ENCODE measurements at regions not wholly inside any gene's neighbourhood (a gene's known extent, or its start where the extent isn't known, plus 50 kb on each side); places are given as distances from the start of the nearest gene placed in this dataset.

DNA sequence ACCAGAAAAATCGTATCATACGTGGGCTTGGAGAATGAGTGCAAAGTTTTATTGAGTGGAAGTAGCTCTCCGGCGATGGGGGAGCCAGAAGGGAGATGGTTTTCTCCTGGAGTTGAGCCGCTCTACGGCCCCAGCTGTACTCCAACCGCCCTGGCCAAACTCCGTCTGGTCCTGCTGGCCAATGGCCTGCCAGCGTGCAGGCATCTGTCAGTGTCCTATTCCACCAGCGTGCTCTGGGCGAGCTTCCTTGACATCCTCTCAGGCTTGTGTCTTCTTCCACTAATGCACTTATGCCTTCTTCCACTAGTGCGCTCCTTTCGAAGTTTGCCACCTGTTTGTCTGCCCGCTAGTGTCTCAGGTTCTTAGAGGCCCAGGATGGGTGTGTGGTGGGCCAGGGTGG is 345.5 kb upstream of the CDH19 start:
- Histone ChIP-seq H4K20me1 (ENCODE audit: insufficient read depth, low read length) (no peaks in the 10 kb centered on the region), H2AFZ (ENCODE audit: low read length) (no peak overlapping the region), H3K9me2 (replicated peaks; ENCODE audit: insufficient read depth, low read length) (no peaks in the 10 kb centered on the region), H3K27ac (ENCODE audit: low read length) (no peak overlapping the region), H3K27me3 (replicated peaks; ENCODE audit: insufficient read depth, low read length) (no peaks in the 10 kb centered on the region), H3K36me3 (replicated peaks; ENCODE audit: insufficient read depth, low read length) (no peaks in the 10 kb centered on the region), H3K4me2 (ENCODE audit: low read depth, low read length) (no peak overlapping the region), H3K79me2 (ENCODE audit: low read length) (no peaks in the 10 kb centered on the region), H3K4me3 (ENCODE audit: low read length) (no peak overlapping the region), H3K9me3 (replicated peaks; ENCODE audit: insufficient read depth, low read length) (no peaks in the 10 kb centered on the region), H3K4me1 (ENCODE audit: low read length) (no peaks in the 10 kb centered on the region), H3F3A (ENCODE audit: insufficient read depth, low read length) (no peaks in the 10 kb centered on the region), H3K9ac (ENCODE audit: low read length) (no peak overlapping the region)
- TF ChIP-seq, protein P1, sequence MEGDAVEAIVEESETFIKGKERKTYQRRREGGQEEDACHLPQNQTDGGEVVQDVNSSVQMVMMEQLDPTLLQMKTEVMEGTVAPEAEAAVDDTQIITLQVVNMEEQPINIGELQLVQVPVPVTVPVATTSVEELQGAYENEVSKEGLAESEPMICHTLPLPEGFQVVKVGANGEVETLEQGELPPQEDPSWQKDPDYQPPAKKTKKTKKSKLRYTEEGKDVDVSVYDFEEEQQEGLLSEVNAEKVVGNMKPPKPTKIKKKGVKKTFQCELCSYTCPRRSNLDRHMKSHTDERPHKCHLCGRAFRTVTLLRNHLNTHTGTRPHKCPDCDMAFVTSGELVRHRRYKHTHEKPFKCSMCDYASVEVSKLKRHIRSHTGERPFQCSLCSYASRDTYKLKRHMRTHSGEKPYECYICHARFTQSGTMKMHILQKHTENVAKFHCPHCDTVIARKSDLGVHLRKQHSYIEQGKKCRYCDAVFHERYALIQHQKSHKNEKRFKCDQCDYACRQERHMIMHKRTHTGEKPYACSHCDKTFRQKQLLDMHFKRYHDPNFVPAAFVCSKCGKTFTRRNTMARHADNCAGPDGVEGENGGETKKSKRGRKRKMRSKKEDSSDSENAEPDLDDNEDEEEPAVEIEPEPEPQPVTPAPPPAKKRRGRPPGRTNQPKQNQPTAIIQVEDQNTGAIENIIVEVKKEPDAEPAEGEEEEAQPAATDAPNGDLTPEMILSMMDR (IDR thresholded peaks at IDR 0.05; ENCODE audit: low read length): no peak
- TF ChIP-seq EZH2phosphoT487 (IDR thresholded peaks at IDR 0.05; ENCODE audit: low read length): no peak
- TF ChIP-seq EZH2 (optimal IDR thresholded peaks at IDR 0.05; ENCODE audit: low read depth, low read length): no peak
- no peak for DNase-seq

DNA sequence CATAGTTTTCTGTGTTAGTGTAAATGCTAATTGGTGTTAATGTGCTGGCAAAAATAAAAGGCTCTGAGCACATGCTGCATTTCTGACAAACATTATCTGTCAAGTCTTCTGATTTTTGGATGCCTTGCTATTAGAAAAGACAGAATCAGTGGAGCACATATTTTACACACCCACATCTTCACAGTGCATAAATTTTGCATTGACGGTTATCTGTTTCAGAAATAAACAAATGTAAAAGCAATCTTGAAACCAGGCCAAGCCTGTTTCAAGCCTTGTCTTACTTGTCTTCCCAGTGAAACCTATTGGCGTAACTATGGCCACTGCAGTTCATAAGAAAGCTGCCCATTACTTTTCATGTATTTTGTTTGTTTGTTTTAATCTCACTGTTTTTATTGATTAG is 333.7 kb upstream of the CDH19 start:
- H3K79me2 ChIP-seq (ENCODE audit: low read length): no peaks in the 10 kb centered on the region
- no peak overlapping the region for H2AFZ ChIP-seq (ENCODE audit: low read length)
- no peaks in the 10 kb centered on the region for H4K20me1 ChIP-seq (ENCODE audit: insufficient read depth, low read length)
- H3K9ac ChIP-seq (ENCODE audit: low read length): no peak overlapping the region
- H3K9me3 ChIP-seq (replicated peaks; ENCODE audit: insufficient read depth, low read length): no peaks in the 10 kb centered on the region
- H3K36me3 ChIP-seq (replicated peaks; ENCODE audit: insufficient read depth, low read length): no peaks in the 10 kb centered on the region
- no peak overlapping the region for H3K4me3 ChIP-seq (ENCODE audit: low read length)
- no peaks in the 10 kb centered on the region for H3F3A ChIP-seq (ENCODE audit: insufficient read depth, low read length)
- H3K9me2 ChIP-seq (replicated peaks; ENCODE audit: insufficient read depth, low read length): no peaks in the 10 kb centered on the region
- H3K4me2 ChIP-seq (ENCODE audit: low read depth, low read length): no peak overlapping the region
- H3K27me3 ChIP-seq (replicated peaks; ENCODE audit: insufficient read depth, low read length): no peaks in the 10 kb centered on the region
- no peak overlapping the region for H3K27ac ChIP-seq (ENCODE audit: low read length)
- DNase-seq: no peak
- H3K4me1 ChIP-seq (ENCODE audit: low read length): no peaks in the 10 kb centered on the region
- TF ChIP-seq EZH2 (optimal IDR thresholded peaks at IDR 0.05; ENCODE audit: low read depth, low read length): no peak
- TF ChIP-seq EZH2phosphoT487 (IDR thresholded peaks at IDR 0.05; ENCODE audit: low read length): no peak
- TF ChIP-seq, protein P1 (IDR thresholded peaks at IDR 0.05; ENCODE audit: low read length): no peak

DNA sequence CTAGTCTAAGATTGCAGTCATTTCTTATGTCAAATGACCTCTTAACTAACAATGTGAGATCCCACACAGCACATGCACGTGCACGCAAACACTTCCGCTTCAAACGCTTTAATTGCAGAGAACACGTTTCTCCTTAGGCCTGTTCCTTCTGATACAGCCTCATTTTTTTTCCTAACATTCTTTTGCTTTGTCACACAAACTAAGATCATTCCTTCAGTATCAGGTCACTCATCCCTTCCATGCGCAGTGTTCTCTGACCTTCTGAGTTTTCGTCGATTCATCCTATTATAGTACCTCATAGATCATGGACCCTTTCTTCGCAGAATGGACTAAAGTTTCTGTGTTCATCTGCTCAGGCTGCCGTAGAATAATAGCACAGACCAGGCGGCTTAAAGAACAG is 327.1 kb upstream of the CDH19 start:
- Histone ChIP-seq H3K9me3 (replicated peaks; ENCODE audit: insufficient read depth, low read length) (no peaks in the 10 kb centered on the region), H3K9ac (ENCODE audit: low read length) (no peak overlapping the region), H3K4me1 (ENCODE audit: low read length) (no peaks in the 10 kb centered on the region), H4K20me1 (ENCODE audit: insufficient read depth, low read length) (no peaks in the 10 kb centered on the region), H3K79me2 (ENCODE audit: low read length) (no peaks in the 10 kb centered on the region), H3K27me3 (replicated peaks; ENCODE audit: insufficient read depth, low read length) (no peaks in the 10 kb centered on the region), H3K4me3 (ENCODE audit: low read length) (no peak overlapping the region), H3F3A (ENCODE audit: insufficient read depth, low read length) (no peaks in the 10 kb centered on the region), H2AFZ (ENCODE audit: low read length) (no peak overlapping the region), H3K4me2 (ENCODE audit: low read depth, low read length) (no peak overlapping the region), H3K27ac (ENCODE audit: low read length) (no peak overlapping the region), H3K9me2 (replicated peaks; ENCODE audit: insufficient read depth, low read length) (no peaks in the 10 kb centered on the region), H3K36me3 (replicated peaks; ENCODE audit: insufficient read depth, low read length) (no peaks in the 10 kb centered on the region)
- no peak for TF ChIP-seq EZH2 (optimal IDR thresholded peaks at IDR 0.05; ENCODE audit: low read depth, low read length)
- TF ChIP-seq EZH2phosphoT487 (IDR thresholded peaks at IDR 0.05; ENCODE audit: low read length): no peak
- TF ChIP-seq, protein P1 (IDR thresholded peaks at IDR 0.05; ENCODE audit: low read length): no peak
- DNase-seq: no peak
